ENCODE measurements at regions not wholly inside any gene's neighbourhood (a gene's known extent, or its start where the extent isn't known, plus 50 kb on each side); places are given as distances from the start of the nearest gene placed in this dataset.

DNA sequence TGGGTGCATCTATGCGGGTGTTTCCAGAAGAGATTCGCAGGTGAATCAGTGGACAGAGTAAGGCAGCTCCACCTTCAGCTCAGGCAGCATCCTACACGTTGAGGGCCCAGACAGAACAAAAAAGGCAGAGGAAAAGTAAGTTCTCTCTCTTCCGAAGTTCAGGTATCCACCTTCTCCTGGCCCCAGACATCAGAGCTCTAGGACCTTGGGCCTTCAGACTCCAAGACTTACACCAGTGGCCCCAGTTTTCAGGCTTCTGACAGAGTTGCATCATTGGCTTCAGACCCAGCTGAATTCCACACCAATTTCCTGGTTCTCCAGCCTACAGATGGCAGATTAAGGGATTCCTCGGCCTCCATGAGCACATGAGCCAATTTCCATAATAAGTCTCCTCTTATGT lies 102.2 kb upstream of the GPR26 start:
- WGBS: 65% methylated on average over 5 of the region's 5 CpGs
- Histone ChIP-seq H2AFZ (ENCODE audit: low read depth, low read length) (no peak overlapping the region), H2AK5ac (ENCODE audit: low read length, severe bottlenecking) (no peak overlapping the region), H3K4ac (ENCODE audit: low read depth in 1 of 2, low read length in 2 of 2) (no peak overlapping the region), H3K4me2 (ENCODE audit: low read length, poor library complexity, severe bottlenecking) (no peak overlapping the region), H3K14ac (ENCODE audit: low read length in 2 of 2) (no peak overlapping the region), H3K9ac (ENCODE audit: low read length) (no peak overlapping the region), H3K18ac (ENCODE audit: low read depth in 1 of 2, low read length in 2 of 2) (no peak overlapping the region), H3K4me3 (ENCODE audit: insufficient read depth in 1 of 2, low read depth in 1 of 2, low read length in 2 of 2) (no peak overlapping the region), H3K4me1 (ENCODE audit: control insufficient read depth, insufficient read depth, low read depth, low read length) (no peaks in the 10 kb centered on the region), H3K79me1 (replicated peaks; ENCODE audit: low read length, poor library complexity, severe bottlenecking) (no peaks in the 10 kb centered on the region), H2BK15ac (ENCODE audit: low read depth, poor library complexity, severe bottlenecking) (no peak overlapping the region), H3K36me3 (ENCODE audit: control insufficient read depth in 1 of 2, insufficient read depth in 2 of 2, low read depth in 1 of 2, low read length in 2 of 2) (no peaks in the 10 kb centered on the region), H2BK5ac (ENCODE audit: low read depth, low read length, poor library complexity, severe bottlenecking) (no peak overlapping the region), H4K8ac (ENCODE audit: low read length) (no peak overlapping the region), H3K27me3 (ENCODE audit: control insufficient read depth in 1 of 2, insufficient read depth in 1 of 2, low read length in 2 of 2) (peaks cover 0 to 59% of the 10 kb centered on the region in 2 experiments), H3K9me3 (ENCODE audit: control insufficient read depth, low read length) (no peaks in the 10 kb centered on the region), H3K27ac (ENCODE audit: low read length, poor library complexity, severe bottlenecking) (no peak overlapping the region), H4K91ac (ENCODE audit: low read length) (no peak overlapping the region), H3K23ac (ENCODE audit: low read length in 2 of 2) (no peak overlapping the region), H2BK120ac (ENCODE audit: low read depth, low read length) (no peak overlapping the region), H2BK12ac (ENCODE audit: low read length in 2 of 2) (no peak overlapping the region)
- DNase-seq: no peak

DNA sequence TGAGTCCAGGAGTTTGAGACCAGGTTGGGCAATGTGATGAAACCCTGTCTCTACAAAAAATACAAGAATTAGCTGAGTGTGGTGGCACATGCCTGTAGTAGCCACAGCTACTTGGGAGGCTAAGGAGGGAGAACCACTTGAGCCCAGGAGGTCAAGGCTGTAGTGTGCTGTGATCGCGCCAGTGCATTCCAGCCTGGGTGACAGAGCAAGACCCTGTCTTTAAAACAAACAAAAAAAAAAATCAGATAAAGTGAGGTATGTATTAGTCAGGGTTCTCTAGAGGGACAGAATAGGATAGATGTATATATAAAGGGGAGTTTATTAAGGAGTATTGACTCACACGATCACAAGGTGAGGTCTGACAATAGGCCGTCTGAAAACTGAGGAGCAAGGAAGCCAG lies 101.5 kb upstream of the GPR26 start:
- no peak overlapping the region for H3K18ac ChIP-seq (ENCODE audit: low read depth in 1 of 2, low read length in 2 of 2)
- H2AFZ ChIP-seq (ENCODE audit: low read depth, low read length): no peak overlapping the region
- no peak overlapping the region for H2BK120ac ChIP-seq (ENCODE audit: low read depth, low read length)
- H4K8ac ChIP-seq (ENCODE audit: low read length): no peak overlapping the region
- DNase-seq: no peak
- no peaks in the 10 kb centered on the region for H3K4me1 ChIP-seq (ENCODE audit: control insufficient read depth, insufficient read depth, low read depth, low read length)
- H2BK12ac ChIP-seq (ENCODE audit: low read length in 2 of 2): no peak overlapping the region
- no peak overlapping the region for H3K4me2 ChIP-seq (ENCODE audit: low read length, poor library complexity, severe bottlenecking)
- no peak overlapping the region for H3K14ac ChIP-seq (ENCODE audit: low read length in 2 of 2)
- H2AK5ac ChIP-seq (ENCODE audit: low read length, severe bottlenecking): no peak overlapping the region
- WGBS: 86% methylated on average over 4 of the region's 4 CpGs
- H3K79me1 ChIP-seq (replicated peaks; ENCODE audit: low read length, poor library complexity, severe bottlenecking): no peaks in the 10 kb centered on the region
- no peaks in the 10 kb centered on the region for H3K9me3 ChIP-seq (ENCODE audit: control insufficient read depth, low read length)
- no peak overlapping the region for H2BK15ac ChIP-seq (ENCODE audit: low read depth, poor library complexity, severe bottlenecking)
- H3K23ac ChIP-seq (ENCODE audit: low read length in 2 of 2): no peak overlapping the region
- peaks cover 0 to 63% of the 10 kb centered on the region in 2 experiments for H3K27me3 ChIP-seq (ENCODE audit: control insufficient read depth in 1 of 2, insufficient read depth in 1 of 2, low read length in 2 of 2)
- no peak overlapping the region for H3K27ac ChIP-seq (ENCODE audit: low read length, poor library complexity, severe bottlenecking)
- H4K91ac ChIP-seq (ENCODE audit: low read length): no peak overlapping the region
- no peaks in the 10 kb centered on the region for H3K36me3 ChIP-seq (ENCODE audit: control insufficient read depth in 1 of 2, insufficient read depth in 2 of 2, low read depth in 1 of 2, low read length in 2 of 2)
- H2BK5ac ChIP-seq (ENCODE audit: low read depth, low read length, poor library complexity, severe bottlenecking): no peak overlapping the region
- no peak overlapping the region for H3K4ac ChIP-seq (ENCODE audit: low read depth in 1 of 2, low read length in 2 of 2)
- H3K4me3 ChIP-seq (ENCODE audit: insufficient read depth in 1 of 2, low read depth in 1 of 2, low read length in 2 of 2): no peak overlapping the region
- H3K9ac ChIP-seq (ENCODE audit: low read length): no peak overlapping the region

GRCh38 chr10:123565691-123566660 lies 100.2 kb upstream of the GPR26 start:
- no peaks in the 10 kb centered on the region for H3K79me1 ChIP-seq (replicated peaks; ENCODE audit: low read length, poor library complexity, severe bottlenecking)
- H2AFZ ChIP-seq (ENCODE audit: low read depth, low read length): no peak overlapping the region
- no peak overlapping the region for H3K14ac ChIP-seq (ENCODE audit: low read length in 2 of 2)
- no peaks in the 10 kb centered on the region for H3K4me1 ChIP-seq (ENCODE audit: control insufficient read depth, insufficient read depth, low read depth, low read length)
- no peak overlapping the region for H2BK15ac ChIP-seq (ENCODE audit: low read depth, poor library complexity, severe bottlenecking)
- no peak overlapping the region for H2BK5ac ChIP-seq (ENCODE audit: low read depth, low read length, poor library complexity, severe bottlenecking)
- no peak overlapping the region for H2AK5ac ChIP-seq (ENCODE audit: low read length, severe bottlenecking)
- H3K27me3 ChIP-seq (ENCODE audit: control insufficient read depth in 1 of 2, insufficient read depth in 1 of 2, low read length in 2 of 2): peaks cover 0 to 63% of the 10 kb centered on the region in 2 experiments
- WGBS: 74% methylated on average over 12 of the region's 14 CpGs
- no peak overlapping the region for H3K23ac ChIP-seq (ENCODE audit: low read length in 2 of 2)
- H3K9ac ChIP-seq (ENCODE audit: low read length): no peak overlapping the region
- no peak overlapping the region for H4K8ac ChIP-seq (ENCODE audit: low read length)
- no peak overlapping the region for H4K91ac ChIP-seq (ENCODE audit: low read length)
- no peak overlapping the region for H2BK12ac ChIP-seq (ENCODE audit: low read length in 2 of 2)
- H3K4ac ChIP-seq (ENCODE audit: low read depth in 1 of 2, low read length in 2 of 2): no peak overlapping the region
- no peak for DNase-seq
- H3K18ac ChIP-seq (ENCODE audit: low read depth in 1 of 2, low read length in 2 of 2): no peak overlapping the region
- no peaks in the 10 kb centered on the region for H3K36me3 ChIP-seq (ENCODE audit: control insufficient read depth in 1 of 2, insufficient read depth in 2 of 2, low read depth in 1 of 2, low read length in 2 of 2)
- H2BK120ac ChIP-seq (ENCODE audit: low read depth, low read length): no peak overlapping the region
- no peak overlapping the region for H3K4me3 ChIP-seq (ENCODE audit: insufficient read depth in 1 of 2, low read depth in 1 of 2, low read length in 2 of 2)
- no peak overlapping the region for H3K27ac ChIP-seq (ENCODE audit: low read length, poor library complexity, severe bottlenecking)
- no peak overlapping the region for H3K4me2 ChIP-seq (ENCODE audit: low read length, poor library complexity, severe bottlenecking)
- no peaks in the 10 kb centered on the region for H3K9me3 ChIP-seq (ENCODE audit: control insufficient read depth, low read length)

DNA sequence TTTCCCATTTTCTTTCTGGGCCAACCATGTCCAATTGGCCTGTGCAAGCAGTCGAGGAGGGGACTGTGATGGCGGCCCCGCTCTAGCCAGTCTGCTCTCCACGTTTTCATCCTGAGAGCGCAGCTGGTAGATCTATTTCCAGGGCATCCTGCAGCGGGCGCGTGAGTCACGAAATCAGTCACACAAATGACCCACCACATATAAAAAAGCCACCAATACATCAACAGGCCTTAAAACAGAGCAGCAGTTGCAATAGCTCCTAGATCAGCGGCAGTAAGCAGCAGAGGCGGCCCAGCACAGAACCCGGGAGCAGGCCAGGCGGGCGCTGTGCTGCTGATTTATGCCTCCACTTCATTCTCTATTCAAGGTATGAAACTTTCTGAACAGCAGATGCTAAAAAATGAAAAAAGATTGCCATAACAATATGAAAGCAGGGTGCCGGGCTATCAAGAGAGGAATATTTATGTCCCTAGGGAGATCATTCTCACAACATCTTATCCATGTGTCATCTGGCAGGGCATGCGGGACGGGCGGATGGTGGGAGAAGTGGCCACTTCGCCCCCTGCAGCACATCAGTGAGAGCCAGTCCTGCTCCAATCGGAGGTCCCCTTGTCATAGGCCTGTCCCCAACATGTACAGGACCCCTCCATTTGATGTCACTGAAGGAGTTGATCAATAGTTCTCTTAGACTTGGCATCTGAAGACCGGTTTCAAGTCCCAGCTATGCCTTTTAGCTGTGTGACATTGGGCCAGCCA lies 98.0 kb upstream of the GPR26 start:
- no peaks in the 10 kb centered on the region for H3K9me3 ChIP-seq (ENCODE audit: control insufficient read depth, low read length)
- WGBS: 89% methylated on average over 20 of the region's 21 CpGs
- no peak overlapping the region for H2BK120ac ChIP-seq (ENCODE audit: low read depth, low read length)
- no peak overlapping the region for H2BK5ac ChIP-seq (ENCODE audit: low read depth, low read length, poor library complexity, severe bottlenecking)
- H2AFZ ChIP-seq (ENCODE audit: low read depth, low read length): no peak overlapping the region
- H2BK15ac ChIP-seq (ENCODE audit: low read depth, poor library complexity, severe bottlenecking): no peak overlapping the region
- no peak overlapping the region for H3K4me3 ChIP-seq (ENCODE audit: insufficient read depth in 1 of 2, low read depth in 1 of 2, low read length in 2 of 2)
- H3K79me1 ChIP-seq (replicated peaks; ENCODE audit: low read length, poor library complexity, severe bottlenecking): no peaks in the 10 kb centered on the region
- no peak for DNase-seq
- no peak overlapping the region for H3K4me2 ChIP-seq (ENCODE audit: low read length, poor library complexity, severe bottlenecking)
- H4K91ac ChIP-seq (ENCODE audit: low read length): no peak overlapping the region
- H3K4ac ChIP-seq (ENCODE audit: low read depth in 1 of 2, low read length in 2 of 2): no peak overlapping the region
- no peak overlapping the region for H2AK5ac ChIP-seq (ENCODE audit: low read length, severe bottlenecking)
- no peak overlapping the region for H3K9ac ChIP-seq (ENCODE audit: low read length)
- H3K27ac ChIP-seq (ENCODE audit: low read length, poor library complexity, severe bottlenecking): no peak overlapping the region
- H3K27me3 ChIP-seq (ENCODE audit: control insufficient read depth in 1 of 2, insufficient read depth in 1 of 2, low read length in 2 of 2): peaks cover 0 to 64% of the 10 kb centered on the region in 2 experiments
- no peaks in the 10 kb centered on the region for H3K36me3 ChIP-seq (ENCODE audit: control insufficient read depth in 1 of 2, insufficient read depth in 2 of 2, low read depth in 1 of 2, low read length in 2 of 2)
- no peak overlapping the region for H3K18ac ChIP-seq (ENCODE audit: low read depth in 1 of 2, low read length in 2 of 2)
- no peak overlapping the region for H3K23ac ChIP-seq (ENCODE audit: low read length in 2 of 2)
- H3K4me1 ChIP-seq (ENCODE audit: control insufficient read depth, insufficient read depth, low read depth, low read length): no peaks in the 10 kb centered on the region
- no peak overlapping the region for H4K8ac ChIP-seq (ENCODE audit: low read length)
- no peak overlapping the region for H2BK12ac ChIP-seq (ENCODE audit: low read length in 2 of 2)
- H3K14ac ChIP-seq (ENCODE audit: low read length in 2 of 2): no peak overlapping the region

Data from mesenchymal stem cell (in vitro differentiated cells and primary cell).